Fibroblast of peridontal ligament (primary cell): ENCODE measurements at regions not wholly inside any gene's neighbourhood (a gene's known extent, or its start where the extent isn't known, plus 50 kb on each side); places are given as distances from the start of the nearest gene placed in this dataset.
A peak's percentile ranks its signal among the peaks of the same experiment; 100 is the strongest.

Source experiments
- DNase-seq: peaks from one replicate; pipeline ENCODE4 v3.0.0-alpha.2; 2010; ENCODE audit errors: extremely low read depth

GRCh38 chr2:67462738-67463496 is 65.8 kb downstream of the ETAA1 start:
- DNase-seq, result no peak

GRCh38 chr2:67463810-67464209 is 66.7 kb downstream of the ETAA1 start:
- no peak for DNase-seq

GRCh38 chr2:67465623-67466022 is 68.5 kb downstream of the ETAA1 start:
- DNase-seq, result no peak

GRCh38 chr2:67466734-67467133 is 69.6 kb downstream of the ETAA1 start:
- DNase-seq, result no peak

GRCh38 chr2:67471681-67472080 is 74.5 kb downstream of the ETAA1 start:
- no peak for DNase-seq

- DNase-seq, result peak; percentile 75
These were observed 80.0 kb downstream of the ETAA1 start for GRCh38 chr2:67476809-67477790.

- no peak for DNase-seq
These were observed 82.1 kb downstream of the ETAA1 start for GRCh38 chr2:67479261-67479660.

- DNase-seq, result no peak
These were observed 88.3 kb downstream of the ETAA1 start for GRCh38 chr2:67485431-67485830.

GRCh38 chr2:67486041-67486796 is 89.1 kb downstream of the ETAA1 start:
- no peak for DNase-seq

- DNase-seq, result no peak
These were observed 90.9 kb downstream of the ETAA1 start for GRCh38 chr2:67487993-67488392.

- DNase-seq, result no peak
These were observed 92.3 kb downstream of the ETAA1 start for GRCh38 chr2:67489396-67489795.

- no peak for DNase-seq
These were observed 101.8 kb downstream of the ETAA1 start for GRCh38 chr2:67498931-67499330.

GRCh38 chr2:67499989-67500388 is 102.9 kb downstream of the ETAA1 start:
- no peak for DNase-seq

- no peak for DNase-seq
These were observed 103.4 kb downstream of the ETAA1 start for GRCh38 chr2:67500541-67500940.

GRCh38 chr2:67502346-67503065 is 105.4 kb downstream of the ETAA1 start:
- no peak for DNase-seq

- peak; percentile 91 for DNase-seq
These were observed 106.1 kb downstream of the ETAA1 start for GRCh38 chr2:67503066-67503795.

- DNase-seq, result peak; percentile 43
These were observed 113.6 kb downstream of the ETAA1 start for GRCh38 chr2:67510745-67511144.

- peak; percentile 87 for DNase-seq
These were observed 117.4 kb downstream of the ETAA1 start for GRCh38 chr2:67514515-67514914.

GRCh38 chr2:67515056-67515455 is 117.9 kb downstream of the ETAA1 start:
- no peak for DNase-seq

- no peak for DNase-seq
These were observed 118.4 kb downstream of the ETAA1 start for GRCh38 chr2:67515538-67515937.

- no peak for DNase-seq
These were observed 119.2 kb downstream of the ETAA1 start for GRCh38 chr2:67516362-67516761.
